ENCODE measurements at regions not wholly inside any gene's neighbourhood (a gene's known extent, or its start where the extent isn't known, plus 50 kb on each side); places are given as distances from the start of the nearest gene placed in this dataset.

- no peak for TF ChIP-seq CTCF (conservative IDR thresholded peaks at IDR 0.05; ENCODE audit: low read length)
- TF ChIP-seq EZH2phosphoT487 (IDR thresholded peaks at IDR 0.05; ENCODE audit: borderline replicate concordance, low read depth, low read length): no peak
Measured at GRCh38 chr2:35099342-35099741, 1256.2 kb upstream of the CRIM1 start.

All from OCI-LY7 (cell line).